Neural cell (in vitro differentiated cells): ENCODE measurements at regions not wholly inside any gene's neighbourhood (a gene's known extent, or its start where the extent isn't known, plus 50 kb on each side); places are given as distances from the start of the nearest gene placed in this dataset.

Experiments
- CTCF ChIP-seq: fragments of 450-650 bp; IDR thresholded peaks from 2 replicates; pipeline ENCODE4 v1.5.1; 2014; ENCODE audit warnings: antibody characterized with exemption, mild to moderate bottlenecking, moderate library complexity; ENCODE audit not compliant: poor library complexity, severe bottlenecking
- EP300 ChIP-seq: fragments of 450-650 bp; conservative IDR thresholded peaks from 2 replicates; pipeline ENCODE4 v1.6.1; 2014; ENCODE audit warnings: antibody characterized with exemption, mild to moderate bottlenecking, moderate library complexity; ENCODE audit not compliant: poor library complexity, severe bottlenecking
- EZH2 ChIP-seq: fragments of 200-600, 300-800 bp; shearing (Covaris generic), sonication (generic); IDR thresholded peaks from 2 replicates; pipeline ENCODE4 v1.6.1; 2014; ENCODE audit warnings: antibody characterized with exemption, low read length, borderline replicate concordance, mild to moderate bottlenecking; ENCODE audit not compliant: insufficient read depth, poor library complexity, severe bottlenecking
- MXI1 ChIP-seq: fragments of 450-650 bp; conservative IDR thresholded peaks from 2 replicates; pipeline ENCODE4 v1.6.1; 2014; ENCODE audit warnings: antibody characterized with exemption, mild to moderate bottlenecking; ENCODE audit not compliant: poor library complexity, severe bottlenecking
- POLR2AphosphoS5 ChIP-seq: IDR thresholded peaks from 2 replicates; pipeline ENCODE4 v1.6.1; 2012
- RAD21 ChIP-seq: fragments of 450-650 bp; conservative IDR thresholded peaks from 2 replicates; pipeline ENCODE4 v1.6.1; 2014; ENCODE audit warnings: antibody characterized with exemption, mild to moderate bottlenecking, moderate library complexity
- REST ChIP-seq: IDR thresholded peaks from 2 replicates; pipeline ENCODE4 v1.6.1; 2012; ENCODE audit warnings: borderline replicate concordance
- SMC3 ChIP-seq: fragments of 450-650 bp; conservative IDR thresholded peaks from 2 replicates; pipeline ENCODE4 v1.6.1; 2014; ENCODE audit warnings: antibody characterized with exemption, mild to moderate bottlenecking, moderate library complexity; ENCODE audit not compliant: poor library complexity
- TAF1 ChIP-seq: IDR thresholded peaks from 2 replicates; pipeline ENCODE4 v1.6.1; 2012; ENCODE audit warnings: low read depth

GRCh38 chr2:128405467-128405900 is 86.8 kb upstream of the HS6ST1 start:
- no peak for TF ChIP-seq CTCF
- no peak for TF ChIP-seq EZH2
- TF ChIP-seq EP300: no peak
- TF ChIP-seq RAD21: no peak
- TF ChIP-seq SMC3: no peak
- no peak for TF ChIP-seq POLR2AphosphoS5
- TF ChIP-seq REST: no peak
- no peak for TF ChIP-seq MXI1
- no peak for TF ChIP-seq TAF1
